ENCODE measurements at regions not wholly inside any gene's neighbourhood (a gene's known extent, or its start where the extent isn't known, plus 50 kb on each side); places are given as distances from the start of the nearest gene placed in this dataset.
A peak's percentile ranks its signal among the peaks of the same experiment; 100 is the strongest.

DNA sequence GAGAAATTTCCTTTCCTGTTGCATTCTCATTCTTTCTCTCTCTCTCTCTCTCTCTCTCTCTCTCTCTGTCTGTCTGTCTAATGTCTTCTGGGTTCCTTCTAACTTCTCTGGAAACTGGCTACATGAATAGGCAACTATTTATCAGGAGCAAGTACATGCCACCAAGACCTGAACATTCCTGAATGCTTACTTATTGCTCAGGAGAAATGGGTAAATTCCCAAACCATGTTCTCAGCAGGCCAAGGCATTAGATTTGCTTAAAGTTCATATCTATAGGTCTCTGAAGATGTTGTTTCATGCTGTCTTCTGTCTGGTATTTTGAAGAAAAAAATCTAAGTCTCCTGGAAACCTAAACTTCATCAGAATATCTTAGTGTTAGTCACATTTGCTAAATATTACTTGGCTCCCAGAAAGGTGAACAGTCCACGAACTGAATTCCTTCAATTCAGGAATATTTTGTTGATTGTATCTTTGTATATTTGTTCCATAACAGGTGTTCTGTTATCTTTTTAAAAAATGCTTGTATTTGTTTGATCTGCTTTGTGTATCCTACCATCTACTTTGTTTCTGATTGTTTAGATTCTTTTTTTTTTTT lies 77.2 kb upstream of the FIGN start:
- H3K9me3 ChIP-seq: peaks cover 15% of the 10 kb centered on the region
- no peaks in the 10 kb centered on the region for H3K4me1 ChIP-seq
- no peaks in the 10 kb centered on the region for H3K27me3 ChIP-seq (ENCODE audit: insufficient read depth in 3 of 3, low read length in 2 of 3)
- H3K27ac ChIP-seq: no peak overlapping the region
- DNase-seq (no peak), ATAC-seq (no peak)
- no peak for TF ChIP-seq CTCF (IDR thresholded peaks at IDR 0.05)
- no peaks in the 10 kb centered on the region for H3K36me3 ChIP-seq (ENCODE audit: insufficient read depth in 1 of 2, low read depth in 1 of 2)
- H3K4me3 ChIP-seq: no peak overlapping the region
- intact Hi-C loops (cut with DNase I): no loop called here
- WGBS, 3 donors: 61 to 74% (median 66%) methylated on average over 1 of the region's 1 CpG

DNA sequence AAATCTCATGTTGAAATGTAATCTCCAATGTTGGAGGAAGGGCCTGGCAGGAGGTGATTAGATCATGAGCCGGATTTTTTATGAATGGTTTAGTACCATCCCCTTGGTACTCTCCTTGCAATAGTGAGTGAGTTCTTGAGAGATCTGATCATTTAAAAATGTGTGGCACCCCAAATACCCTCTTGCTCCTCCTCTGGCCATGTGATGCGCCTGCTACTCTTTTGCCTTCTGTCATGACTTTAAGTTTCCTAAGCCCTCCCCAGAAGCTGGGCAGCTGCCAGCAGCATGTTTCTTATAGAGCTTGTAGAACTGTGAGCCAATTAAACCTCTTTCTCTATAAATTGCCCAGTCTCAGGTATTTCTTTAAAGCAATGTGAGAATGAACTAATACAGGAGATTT lies 72.6 kb upstream of the FIGN start:
- Histone ChIP-seq H3K27ac (no peak overlapping the region), H3K4me3 (no peak overlapping the region), H3K9me3 (no peaks in the 10 kb centered on the region), H3K36me3 (ENCODE audit: insufficient read depth in 1 of 2, low read depth in 1 of 2) (no peaks in the 10 kb centered on the region), H3K27me3 (ENCODE audit: insufficient read depth in 3 of 3, low read length in 2 of 3) (no peaks in the 10 kb centered on the region), H3K4me1 (no peaks in the 10 kb centered on the region)
- WGBS, 3 donors: 73 to 85% (median 78%) methylated on average over 2 of the region's 2 CpGs
- no peak for ATAC-seq
- TF ChIP-seq CTCF (IDR thresholded peaks at IDR 0.05): no peak
- no peak for DNase-seq
- intact Hi-C loops (cut with DNase I): no loop called here

- Histone ChIP-seq H3K27ac (peak overlapping the region; percentile 3), H3K9me3 (no peaks in the 10 kb centered on the region), H3K4me1 (peaks cover 21% of the 10 kb centered on the region), H3K27me3 (ENCODE audit: insufficient read depth in 3 of 3, low read length in 2 of 3) (no peaks in the 10 kb centered on the region), H3K4me3 (no peak overlapping the region), H3K36me3 (ENCODE audit: insufficient read depth in 1 of 2, low read depth in 1 of 2) (no peaks in the 10 kb centered on the region)
- DNase-seq (no peak), ATAC-seq (peak; percentile 53 to 91 (median 65))
- 46 to 68% (median 51%) methylated on average over 3 of the region's 3 CpGs for WGBS, 3 donors
- intact Hi-C loops (cut with DNase I): no loop called here
- TF ChIP-seq CTCF (IDR thresholded peaks at IDR 0.05): no peak
These were observed 66.5 kb upstream of the FIGN start for GRCh38 chr2:163802284-163802683.

GRCh38 chr2:163801486-163801885 lies 65.7 kb upstream of the FIGN start:
- 30 to 42% (median 33%) methylated on average over 2 of the region's 2 CpGs for WGBS, 3 donors

More at GRCh38 chr2:163801486-163801885, 65.7 kb upstream of the FIGN start:
- Histone ChIP-seq H3K36me3 (ENCODE audit: insufficient read depth in 1 of 2, low read depth in 1 of 2) (no peaks in the 10 kb centered on the region), H3K27ac (peak overlapping the region; percentile 3), H3K4me1 (peaks cover 21% of the 10 kb centered on the region), H3K27me3 (ENCODE audit: insufficient read depth in 3 of 3, low read length in 2 of 3) (no peaks in the 10 kb centered on the region), H3K4me3 (peak overlapping the region; percentile 0), H3K9me3 (no peaks in the 10 kb centered on the region)
- no peak for TF ChIP-seq CTCF (IDR thresholded peaks at IDR 0.05)
- ATAC-seq (peak in 3 of 4 donors; percentile 57 to 68 (median 58)), DNase-seq (no peak)
- intact Hi-C loops (cut with DNase I): no loop called here

All from psoas muscle (tissue), 7 donors.